ENCODE measurements at regions not wholly inside any gene's neighbourhood (a gene's known extent, or its start where the extent isn't known, plus 50 kb on each side); places are given as distances from the start of the nearest gene placed in this dataset.

GRCh38 chr7:32330602-32331001 is 159.6 kb downstream of the LSM5 start:
- H3K4me1 ChIP-seq (ENCODE audit: control insufficient read depth in 2 of 3, insufficient read depth in 2 of 3, low read depth in 1 of 3, low read length in 3 of 3): no peaks in the 10 kb centered on the region
- DNase-seq: no peak
- no peaks in the 10 kb centered on the region for H3K27me3 ChIP-seq (ENCODE audit: control insufficient read depth, insufficient read depth, low read length)
- intact Hi-C loops (cut with DNase I): no loop called here
- H3K9ac ChIP-seq (ENCODE audit: low read length in 3 of 3): no peak overlapping the region
- TF ChIP-seq CTCF (IDR thresholded peaks at IDR 0.05; ENCODE audit: borderline replicate concordance, extremely low read depth, insufficient read depth): no peak
- no peaks in the 10 kb centered on the region for H3K36me3 ChIP-seq (ENCODE audit: control insufficient read depth in 2 of 3, insufficient read depth in 3 of 3, low read length in 3 of 3)
- no peak overlapping the region for H3K4me3 ChIP-seq (ENCODE audit: low read length in 3 of 3)
- H3K27ac ChIP-seq (ENCODE audit: low read depth in 2 of 2, low read length in 2 of 2): no peak overlapping the region
- FAIRE-seq: no peak
- peaks cover 0 to 5% (median 0%) of the 10 kb centered on the region in 3 donors for H3K9me3 ChIP-seq (ENCODE audit: control insufficient read depth in 2 of 3, insufficient read depth in 1 of 3, low read length in 3 of 3)

- Histone ChIP-seq H3K36me3 (ENCODE audit: control insufficient read depth in 2 of 3, insufficient read depth in 3 of 3, low read length in 3 of 3) (no peaks in the 10 kb centered on the region), H3K4me1 (ENCODE audit: control insufficient read depth in 2 of 3, insufficient read depth in 2 of 3, low read depth in 1 of 3, low read length in 3 of 3) (no peaks in the 10 kb centered on the region), H3K9me3 (ENCODE audit: control insufficient read depth in 2 of 3, insufficient read depth in 1 of 3, low read length in 3 of 3) (no peaks in the 10 kb centered on the region), H3K4me3 (ENCODE audit: low read length in 3 of 3) (no peak overlapping the region), H3K27ac (ENCODE audit: low read depth in 2 of 2, low read length in 2 of 2) (no peak overlapping the region), H3K9ac (ENCODE audit: low read length in 3 of 3) (no peak overlapping the region), H3K27me3 (ENCODE audit: control insufficient read depth, insufficient read depth, low read length) (no peaks in the 10 kb centered on the region)
- DNase-seq (no peak), FAIRE-seq (no peak)
- no peak for TF ChIP-seq CTCF (IDR thresholded peaks at IDR 0.05; ENCODE audit: borderline replicate concordance, extremely low read depth, insufficient read depth)
- intact Hi-C loops (cut with DNase I): no loop called here
These were observed 164.1 kb downstream of the LSM5 start for GRCh38 chr7:32326078-32326477.

- Histone ChIP-seq H3K9me3 (ENCODE audit: control insufficient read depth in 2 of 3, insufficient read depth in 1 of 3, low read length in 3 of 3) (no peaks in the 10 kb centered on the region), H3K27ac (ENCODE audit: low read depth in 2 of 2, low read length in 2 of 2) (no peak overlapping the region), H3K9ac (ENCODE audit: low read length in 3 of 3) (no peak overlapping the region), H3K4me3 (ENCODE audit: low read length in 3 of 3) (no peak overlapping the region), H3K36me3 (ENCODE audit: control insufficient read depth in 2 of 3, insufficient read depth in 3 of 3, low read length in 3 of 3) (no peaks in the 10 kb centered on the region), H3K27me3 (ENCODE audit: control insufficient read depth, insufficient read depth, low read length) (no peaks in the 10 kb centered on the region), H3K4me1 (ENCODE audit: control insufficient read depth in 2 of 3, insufficient read depth in 2 of 3, low read depth in 1 of 3, low read length in 3 of 3) (no peaks in the 10 kb centered on the region)
- DNase-seq: no peak
- no peak for TF ChIP-seq CTCF (IDR thresholded peaks at IDR 0.05; ENCODE audit: borderline replicate concordance, extremely low read depth, insufficient read depth)
- intact Hi-C loops (cut with DNase I): no loop called here
- FAIRE-seq: no peak
These were observed 166.5 kb downstream of the LSM5 start for GRCh38 chr7:32323712-32324111.

GRCh38 chr7:32319012-32319382 is 171.2 kb downstream of the LSM5 start:
- no peak for FAIRE-seq
- TF ChIP-seq CTCF (IDR thresholded peaks at IDR 0.05; ENCODE audit: borderline replicate concordance, extremely low read depth, insufficient read depth): no peak
- Histone ChIP-seq H3K9me3 (ENCODE audit: control insufficient read depth in 2 of 3, insufficient read depth in 1 of 3, low read length in 3 of 3) (no peaks in the 10 kb centered on the region), H3K27me3 (ENCODE audit: control insufficient read depth, insufficient read depth, low read length) (no peaks in the 10 kb centered on the region), H3K4me3 (ENCODE audit: low read length in 3 of 3) (peak overlapping the region; percentile 1 to 53 (median 51)), H3K4me1 (ENCODE audit: control insufficient read depth in 2 of 3, insufficient read depth in 2 of 3, low read depth in 1 of 3, low read length in 3 of 3) (peaks cover 0 to 6% (median 4%) of the 10 kb centered on the region in 3 donors), H3K27ac (ENCODE audit: low read depth in 2 of 2, low read length in 2 of 2) (no peak overlapping the region), H3K9ac (ENCODE audit: low read length in 3 of 3) (no peak overlapping the region), H3K36me3 (ENCODE audit: control insufficient read depth in 2 of 3, insufficient read depth in 3 of 3, low read length in 3 of 3) (no peaks in the 10 kb centered on the region)
- no peak for DNase-seq
- intact Hi-C loops (cut with DNase I): no loop called here
